IPS-20b (cell line): ENCODE measurements at regions not wholly inside any gene's neighbourhood (a gene's known extent, or its start where the extent isn't known, plus 50 kb on each side); places are given as distances from the start of the nearest gene placed in this dataset.

ENCODE experiments used
- H3K27ac ChIP-seq: one replicate; pipeline ENCODE4 v1.5.1; 2013; ENCODE audit warnings: low read length
- H3K27me3 ChIP-seq: 2 replicates; pipeline ENCODE4 v1.6.1; 2013; ENCODE audit warnings: mild to moderate bottlenecking, low read length, inconsistent platforms; ENCODE audit not compliant: insufficient read depth
- H3K36me3 ChIP-seq: 2 replicates; pipeline ENCODE4 v1.6.1; 2013; ENCODE audit warnings: low read depth, mild to moderate bottlenecking, inconsistent platforms, low read length, moderate library complexity; ENCODE audit not compliant: insufficient read depth
- H3K4me1 ChIP-seq: 2 replicates; pipeline ENCODE4 v1.6.1; 2013; ENCODE audit warnings: mild to moderate bottlenecking, control low read depth, inconsistent platforms, low read length, moderate library complexity; ENCODE audit not compliant: insufficient read depth
- H3K4me3 ChIP-seq: 2 replicates; pipeline ENCODE4 v1.5.1; 2013; ENCODE audit warnings: mild to moderate bottlenecking, low read length, inconsistent platforms
- H3K9ac ChIP-seq: 2 replicates; pipeline ENCODE4 v1.6.1; 2013; ENCODE audit warnings: low read depth, mild to moderate bottlenecking, inconsistent platforms, low read length, moderate library complexity
- H3K9me3 ChIP-seq: 2 replicates; pipeline ENCODE4 v1.6.1; 2013; ENCODE audit warnings: mild to moderate bottlenecking, low read depth, low read length, inconsistent platforms; ENCODE audit not compliant: insufficient read depth

GRCh38 chr9:89778100-89779090 is 173.6 kb downstream of the GADD45G start:
- H3K4me1 ChIP-seq = no peaks in the 10 kb centered on the region
- H3K36me3 ChIP-seq = no peaks in the 10 kb centered on the region
- no peak overlapping the region for H3K4me3 ChIP-seq
- H3K9ac ChIP-seq = no peak overlapping the region
- no peak overlapping the region for H3K27ac ChIP-seq
- H3K9me3 ChIP-seq = no peaks in the 10 kb centered on the region
- 0 out of 2 replicates have a peak, but pooled peaks cover 7% of the 10 kb centered on the region for H3K27me3 ChIP-seq

GRCh38 chr9:89779405-89780203 is 174.8 kb downstream of the GADD45G start:
- Histone ChIP-seq H3K4me3 (no peak overlapping the region), H3K4me1 (no peaks in the 10 kb centered on the region), H3K27ac (no peak overlapping the region), H3K27me3 (0 out of 2 replicates have a peak, but pooled peaks cover 7% of the 10 kb centered on the region), H3K9ac (no peak overlapping the region), H3K36me3 (no peaks in the 10 kb centered on the region), H3K9me3 (no peaks in the 10 kb centered on the region)

- no peaks in the 10 kb centered on the region for H3K4me1 ChIP-seq
- H3K27me3 ChIP-seq = 0 out of 2 replicates have a peak, but pooled peaks cover 7% of the 10 kb centered on the region
- H3K9me3 ChIP-seq = no peaks in the 10 kb centered on the region
- H3K4me3 ChIP-seq = no peak overlapping the region
- H3K9ac ChIP-seq = no peak overlapping the region
- H3K27ac ChIP-seq = no peak overlapping the region
- no peaks in the 10 kb centered on the region for H3K36me3 ChIP-seq
Measured at GRCh38 chr9:89780959-89781358, 176.1 kb downstream of the GADD45G start.

GRCh38 chr9:89781838-89782540 is 177.2 kb downstream of the GADD45G start:
- no peaks in the 10 kb centered on the region for H3K4me1 ChIP-seq
- 0 out of 2 replicates have a peak, but pooled peaks cover 7% of the 10 kb centered on the region for H3K27me3 ChIP-seq
- H3K9me3 ChIP-seq = no peaks in the 10 kb centered on the region
- no peak overlapping the region for H3K27ac ChIP-seq
- H3K9ac ChIP-seq = no peak overlapping the region
- H3K4me3 ChIP-seq = no peak overlapping the region
- no peaks in the 10 kb centered on the region for H3K36me3 ChIP-seq

- Histone ChIP-seq H3K4me3 (no peak overlapping the region), H3K27me3 (0 out of 2 replicates have a peak, but pooled peaks cover 4% of the 10 kb centered on the region), H3K9ac (no peak overlapping the region), H3K9me3 (no peaks in the 10 kb centered on the region), H3K4me1 (no peaks in the 10 kb centered on the region), H3K27ac (no peak overlapping the region), H3K36me3 (no peaks in the 10 kb centered on the region)
Measured at GRCh38 chr9:89786655-89787054, 181.8 kb downstream of the GADD45G start.

GRCh38 chr9:89787595-89787994 is 182.8 kb downstream of the GADD45G start:
- H3K4me1 ChIP-seq = no peaks in the 10 kb centered on the region
- no peaks in the 10 kb centered on the region for H3K36me3 ChIP-seq
- H3K27ac ChIP-seq = no peak overlapping the region
- H3K9me3 ChIP-seq = no peaks in the 10 kb centered on the region
- H3K27me3 ChIP-seq = no peaks in the 10 kb centered on the region
- no peak overlapping the region for H3K9ac ChIP-seq
- H3K4me3 ChIP-seq = no peak overlapping the region

GRCh38 chr9:89788434-89788833 is 183.6 kb downstream of the GADD45G start:
- H3K27ac ChIP-seq = no peak overlapping the region
- no peaks in the 10 kb centered on the region for H3K27me3 ChIP-seq
- no peak overlapping the region for H3K4me3 ChIP-seq
- H3K9ac ChIP-seq = no peak overlapping the region
- no peaks in the 10 kb centered on the region for H3K9me3 ChIP-seq
- H3K4me1 ChIP-seq = no peaks in the 10 kb centered on the region
- H3K36me3 ChIP-seq = no peaks in the 10 kb centered on the region

- H3K4me3 ChIP-seq = no peak overlapping the region
- no peaks in the 10 kb centered on the region for H3K27me3 ChIP-seq
Measured at GRCh38 chr9:89789922-89790510, 185.2 kb downstream of the GADD45G start.

GRCh38 chr9:89790542-89791109 is 185.8 kb downstream of the GADD45G start:
- Histone ChIP-seq H3K4me1 (no peaks in the 10 kb centered on the region), H3K9me3 (no peaks in the 10 kb centered on the region), H3K4me3 (no peak overlapping the region), H3K27ac (no peak overlapping the region), H3K9ac (no peak overlapping the region), H3K27me3 (no peaks in the 10 kb centered on the region), H3K36me3 (no peaks in the 10 kb centered on the region)

More at GRCh38 chr9:89789922-89790510, 185.2 kb downstream of the GADD45G start:
- no peaks in the 10 kb centered on the region for H3K9me3 ChIP-seq
- H3K9ac ChIP-seq = no peak overlapping the region
- no peaks in the 10 kb centered on the region for H3K36me3 ChIP-seq
- H3K4me1 ChIP-seq = no peaks in the 10 kb centered on the region
- H3K27ac ChIP-seq = no peak overlapping the region

- Histone ChIP-seq H3K27ac (no peak overlapping the region), H3K9ac (no peak overlapping the region), H3K4me1 (no peaks in the 10 kb centered on the region), H3K27me3 (no peaks in the 10 kb centered on the region), H3K9me3 (no peaks in the 10 kb centered on the region), H3K36me3 (no peaks in the 10 kb centered on the region), H3K4me3 (no peak overlapping the region)
Measured at GRCh38 chr9:89791754-89792153, 186.9 kb downstream of the GADD45G start.
